H54 (cell line): ENCODE measurements at regions not wholly inside any gene's neighbourhood (a gene's known extent, or its start where the extent isn't known, plus 50 kb on each side); places are given as distances from the start of the nearest gene placed in this dataset.

ENCODE experiments used
- DNase-seq: peaks from one replicate; pipeline ENCODE4 v3.0.0; 2011; ENCODE audit warnings: low spot score, mixed read lengths; ENCODE audit not compliant: insufficient read length
- FAIRE-seq: peaks from 3 replicates; lab custom pipeline; 2011; peaks lifted over from hg19 to GRCh38; lab: Jason Lieb, UNC
- POLR2A ChIP-seq: IDR thresholded peaks from 2 replicates; pipeline ENCODE4 v1.6.1; 2011; ENCODE audit warnings: low read depth, mild to moderate bottlenecking, low read length

- TF ChIP-seq POLR2A: no peak
- FAIRE-seq (no peak), DNase-seq (peak; percentile 7)
These were observed 150.2 kb downstream of the RAB11FIP2 start for GRCh38 chr10:117896517-117896916.

- TF ChIP-seq POLR2A: no peak
- DNase-seq (no peak), FAIRE-seq (no peak)
These were observed 147.5 kb downstream of the RAB11FIP2 start for GRCh38 chr10:117899181-117899683.

- TF ChIP-seq POLR2A: no peak
- DNase-seq (no peak), FAIRE-seq (no peak)
These were observed 146.5 kb downstream of the RAB11FIP2 start for GRCh38 chr10:117900280-117900679.

GRCh38 chr10:117903854-117904253 lies 142.9 kb downstream of the RAB11FIP2 start:
- DNase-seq: no peak
- no peak for FAIRE-seq

GRCh38 chr10:117905404-117905803 lies 141.3 kb downstream of the RAB11FIP2 start:
- DNase-seq (no peak), FAIRE-seq (no peak)
- no peak for TF ChIP-seq POLR2A

More at GRCh38 chr10:117903854-117904253, 142.9 kb downstream of the RAB11FIP2 start:
- no peak for TF ChIP-seq POLR2A

GRCh38 chr10:117911684-117912083 lies 135.1 kb downstream of the RAB11FIP2 start:
- no peak for TF ChIP-seq POLR2A
- DNase-seq (no peak), FAIRE-seq (no peak)

- DNase-seq (no peak), FAIRE-seq (no peak)
- TF ChIP-seq POLR2A: no peak
These were observed 132.4 kb downstream of the RAB11FIP2 start for GRCh38 chr10:117914334-117914733.

GRCh38 chr10:117920956-117921355 lies 125.8 kb downstream of the RAB11FIP2 start:
- TF ChIP-seq POLR2A: no peak
- FAIRE-seq: no peak
- no peak for DNase-seq

GRCh38 chr10:117921421-117921820 lies 125.3 kb downstream of the RAB11FIP2 start:
- TF ChIP-seq POLR2A: no peak
- no peak for FAIRE-seq
- DNase-seq: no peak

GRCh38 chr10:117924820-117925219 lies 121.9 kb downstream of the RAB11FIP2 start:
- no peak for TF ChIP-seq POLR2A
- FAIRE-seq (no peak), DNase-seq (no peak)

GRCh38 chr10:117925369-117925768 lies 121.4 kb downstream of the RAB11FIP2 start:
- DNase-seq: no peak
- FAIRE-seq: no peak
- TF ChIP-seq POLR2A: no peak

- TF ChIP-seq POLR2A: no peak
- DNase-seq (no peak), FAIRE-seq (no peak)
These were observed 120.2 kb downstream of the RAB11FIP2 start for GRCh38 chr10:117926491-117926890.

GRCh38 chr10:117927332-117927731 lies 119.4 kb downstream of the RAB11FIP2 start:
- no peak for TF ChIP-seq POLR2A
- no peak for FAIRE-seq
- no peak for DNase-seq

GRCh38 chr10:117927871-117928270 lies 118.9 kb downstream of the RAB11FIP2 start:
- FAIRE-seq (no peak), DNase-seq (no peak)
- no peak for TF ChIP-seq POLR2A

- FAIRE-seq (no peak), DNase-seq (no peak)
- TF ChIP-seq POLR2A: no peak
These were observed 118.5 kb downstream of the RAB11FIP2 start for GRCh38 chr10:117928281-117928680.

GRCh38 chr10:117928741-117929140 lies 118.0 kb downstream of the RAB11FIP2 start:
- FAIRE-seq: no peak
- no peak for TF ChIP-seq POLR2A
- no peak for DNase-seq
